ENCODE measurements at regions not wholly inside any gene's neighbourhood (a gene's known extent, or its start where the extent isn't known, plus 50 kb on each side); places are given as distances from the start of the nearest gene placed in this dataset.

DNA sequence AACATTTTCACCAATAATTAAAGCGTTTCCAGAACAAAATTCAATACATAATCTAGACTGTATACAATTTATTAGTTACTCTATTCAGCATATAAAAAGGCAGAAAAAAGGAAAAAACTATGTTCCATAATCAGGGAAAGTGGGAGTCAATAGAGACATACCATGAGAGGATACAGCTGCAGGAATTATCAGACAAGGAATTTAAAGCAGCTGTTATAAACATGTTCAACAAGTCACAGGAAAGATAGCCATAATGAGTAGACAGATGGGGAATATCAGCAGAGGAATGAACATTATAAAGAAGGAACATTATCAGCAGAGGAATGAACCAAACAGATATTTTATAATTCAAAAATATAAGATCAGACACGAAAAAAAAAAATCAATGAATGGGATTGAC is 500.6 kb upstream of the RPS6KA3 start:
- Mint-ChIP-seq H3K27me3 (ENCODE audit: insufficient read depth, unreplicated experiment) (no peaks in the 10 kb centered on the region), H3K27ac (ENCODE audit: unreplicated experiment) (no peak overlapping the region), H3K9me3 (ENCODE audit: unreplicated experiment) (no peaks in the 10 kb centered on the region), H3K36me3 (ENCODE audit: insufficient read depth, unreplicated experiment) (no peaks in the 10 kb centered on the region), H3K4me1 (ENCODE audit: low read depth, unreplicated experiment) (no peaks in the 10 kb centered on the region), H3K4me3 (ENCODE audit: unreplicated experiment) (no peak overlapping the region)
- TF ChIP-seq, protein P1, sequence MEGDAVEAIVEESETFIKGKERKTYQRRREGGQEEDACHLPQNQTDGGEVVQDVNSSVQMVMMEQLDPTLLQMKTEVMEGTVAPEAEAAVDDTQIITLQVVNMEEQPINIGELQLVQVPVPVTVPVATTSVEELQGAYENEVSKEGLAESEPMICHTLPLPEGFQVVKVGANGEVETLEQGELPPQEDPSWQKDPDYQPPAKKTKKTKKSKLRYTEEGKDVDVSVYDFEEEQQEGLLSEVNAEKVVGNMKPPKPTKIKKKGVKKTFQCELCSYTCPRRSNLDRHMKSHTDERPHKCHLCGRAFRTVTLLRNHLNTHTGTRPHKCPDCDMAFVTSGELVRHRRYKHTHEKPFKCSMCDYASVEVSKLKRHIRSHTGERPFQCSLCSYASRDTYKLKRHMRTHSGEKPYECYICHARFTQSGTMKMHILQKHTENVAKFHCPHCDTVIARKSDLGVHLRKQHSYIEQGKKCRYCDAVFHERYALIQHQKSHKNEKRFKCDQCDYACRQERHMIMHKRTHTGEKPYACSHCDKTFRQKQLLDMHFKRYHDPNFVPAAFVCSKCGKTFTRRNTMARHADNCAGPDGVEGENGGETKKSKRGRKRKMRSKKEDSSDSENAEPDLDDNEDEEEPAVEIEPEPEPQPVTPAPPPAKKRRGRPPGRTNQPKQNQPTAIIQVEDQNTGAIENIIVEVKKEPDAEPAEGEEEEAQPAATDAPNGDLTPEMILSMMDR (IDR thresholded peaks at IDR 0.05; ENCODE audit: insufficient read depth in 1 of 2, low read depth in 1 of 2, low read length in 1 of 2, severe bottlenecking in 1 of 2, unreplicated experiment in 1 of 2), result no peak
- ChIA-PET CTCF (no interaction called here), POLR2A (no interaction called here)
- intact Hi-C loops (cut with micrococcal nuclease; ENCODE audit: unreplicated experiment), result no loop called here
- Histone ChIP-seq H3K4me3 (ENCODE audit: low read depth, low read length) (no peak overlapping the region), H3K27me3 (replicated peaks; ENCODE audit: control insufficient read depth, insufficient read depth, low read length) (no peaks in the 10 kb centered on the region), H3K9me3 (no peaks in the 10 kb centered on the region), H3K4me1 (no peaks in the 10 kb centered on the region), H3K36me3 (ENCODE audit: control insufficient read depth, insufficient read depth, low read length) (no peaks in the 10 kb centered on the region)
- BruUV-seq (replicated peaks), result no TSS peak
- DNase-seq, result no peak

DNA sequence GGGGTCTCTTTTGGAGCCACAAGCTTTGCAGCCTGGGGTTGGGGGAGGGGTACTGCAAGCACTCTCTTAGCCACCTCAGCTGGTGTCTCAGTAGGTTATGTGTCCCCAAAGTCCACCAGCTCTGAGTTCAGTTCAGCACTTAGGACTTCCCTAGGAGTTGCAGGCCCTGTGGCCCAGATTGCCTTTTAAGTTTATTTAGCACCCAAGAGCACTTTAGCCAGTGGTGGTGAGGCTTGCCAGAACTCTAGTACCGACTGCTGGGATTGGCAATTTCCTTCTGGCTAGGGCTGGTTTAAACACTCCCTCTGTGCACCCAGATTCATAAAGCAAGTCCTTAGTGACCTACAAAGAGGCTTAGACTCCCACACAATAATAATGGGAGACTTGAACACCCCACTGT is 489.9 kb upstream of the RPS6KA3 start:
- POLR2A ChIA-PET, result no interaction called here

DNA sequence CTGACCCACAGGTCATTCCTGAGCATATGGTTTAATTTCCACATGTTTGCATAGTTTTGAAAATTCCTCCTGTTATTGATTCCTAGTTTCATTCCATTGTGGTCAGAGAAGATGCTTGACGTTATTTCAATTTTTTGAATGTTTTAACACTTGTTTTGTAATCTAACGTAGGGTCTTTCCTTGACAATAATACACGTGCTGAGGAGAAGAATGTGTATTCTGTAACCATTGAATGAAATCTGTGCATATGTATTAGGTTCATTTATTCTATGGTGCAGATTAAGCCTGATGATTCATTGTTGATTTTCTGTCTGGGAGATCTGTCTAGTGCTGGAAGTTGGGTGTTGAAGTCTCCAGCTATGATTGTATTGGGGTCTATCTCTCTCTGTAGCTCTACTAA is 486.4 kb upstream of the RPS6KA3 start:
- Mint-ChIP-seq H3K36me3 (ENCODE audit: insufficient read depth, unreplicated experiment) (no peaks in the 10 kb centered on the region), H3K27ac (ENCODE audit: unreplicated experiment) (no peak overlapping the region), H3K4me3 (ENCODE audit: unreplicated experiment) (no peak overlapping the region), H3K27me3 (ENCODE audit: insufficient read depth, unreplicated experiment) (no peaks in the 10 kb centered on the region), H3K9me3 (ENCODE audit: unreplicated experiment) (no peaks in the 10 kb centered on the region), H3K4me1 (ENCODE audit: low read depth, unreplicated experiment) (no peaks in the 10 kb centered on the region)
- Histone ChIP-seq H3K36me3 (ENCODE audit: control insufficient read depth, insufficient read depth, low read length) (no peaks in the 10 kb centered on the region), H3K4me1 (no peaks in the 10 kb centered on the region), H3K4me3 (ENCODE audit: low read depth, low read length) (no peak overlapping the region), H3K27me3 (replicated peaks; ENCODE audit: control insufficient read depth, insufficient read depth, low read length) (no peaks in the 10 kb centered on the region), H3K9me3 (no peaks in the 10 kb centered on the region)
- no peak for DNase-seq
- ChIA-PET CTCF (no interaction called here), POLR2A (no interaction called here)
- TF ChIP-seq, protein P1 (IDR thresholded peaks at IDR 0.05; ENCODE audit: insufficient read depth in 1 of 2, low read depth in 1 of 2, low read length in 1 of 2, severe bottlenecking in 1 of 2, unreplicated experiment in 1 of 2), result no peak
- intact Hi-C loops (cut with micrococcal nuclease; ENCODE audit: unreplicated experiment), result no loop called here
- BruUV-seq (replicated peaks), result no TSS peak

More for the DNA sequence above, 489.9 kb upstream of the RPS6KA3 start:
- H3K27me3 ChIP-seq (replicated peaks; ENCODE audit: control insufficient read depth, insufficient read depth, low read length), result no peaks in the 10 kb centered on the region
- H3K9me3 Mint-ChIP-seq (ENCODE audit: unreplicated experiment), result no peaks in the 10 kb centered on the region
- no peak for DNase-seq
- no peak overlapping the region for H3K27ac Mint-ChIP-seq (ENCODE audit: unreplicated experiment)
- no peaks in the 10 kb centered on the region for H3K36me3 Mint-ChIP-seq (ENCODE audit: insufficient read depth, unreplicated experiment)
- no peaks in the 10 kb centered on the region for H3K36me3 ChIP-seq (ENCODE audit: control insufficient read depth, insufficient read depth, low read length)
- no peak overlapping the region for H3K4me3 ChIP-seq (ENCODE audit: low read depth, low read length)
- H3K4me1 Mint-ChIP-seq (ENCODE audit: low read depth, unreplicated experiment), result no peaks in the 10 kb centered on the region
- intact Hi-C loops (cut with micrococcal nuclease; ENCODE audit: unreplicated experiment), result no loop called here
- H3K4me3 Mint-ChIP-seq (ENCODE audit: unreplicated experiment), result no peak overlapping the region
- no TSS peak for BruUV-seq (replicated peaks)
- TF ChIP-seq, protein P1 (IDR thresholded peaks at IDR 0.05; ENCODE audit: insufficient read depth in 1 of 2, low read depth in 1 of 2, low read length in 1 of 2, severe bottlenecking in 1 of 2, unreplicated experiment in 1 of 2), result no peak
- H3K4me1 ChIP-seq, result no peaks in the 10 kb centered on the region
- CTCF ChIA-PET, result no interaction called here
- H3K27me3 Mint-ChIP-seq (ENCODE audit: insufficient read depth, unreplicated experiment), result no peaks in the 10 kb centered on the region
- H3K9me3 ChIP-seq, result no peaks in the 10 kb centered on the region
